GM18508 (cell line): ENCODE measurements at regions not wholly inside any gene's neighbourhood (a gene's known extent, or its start where the extent isn't known, plus 50 kb on each side); places are given as distances from the start of the nearest gene placed in this dataset.
"Not testable (repeated sequence)": the region's sequence is repeated elsewhere in the genome, so short reads cannot be mapped to it uniquely, and the experiment has no call there.

Experiments
- ATAC-seq: cut with Tn5 transposase; IDR thresholded peaks from one replicate; pipeline ENCODE4 v1.9.1; 2021; ENCODE audit warnings: moderate number of reproducible peaks; ENCODE audit not compliant: insufficient read depth, unreplicated experiment

- no peak for ATAC-seq
Observed at GRCh38 chr5:117425163-117425562, 850.5 kb upstream of the SEMA6A start.

- ATAC-seq, result no peak
Observed at GRCh38 chr5:117424559-117424958, 849.9 kb upstream of the SEMA6A start.

GRCh38 chr5:117417501-117417900 lies 842.9 kb upstream of the SEMA6A start:
- ATAC-seq, result no peak

- ATAC-seq, result no peak
Observed at GRCh38 chr5:117414926-117415325, 840.3 kb upstream of the SEMA6A start.

- no peak for ATAC-seq
Observed at GRCh38 chr5:117411701-117412100, 837.1 kb upstream of the SEMA6A start.

- no peak for ATAC-seq
Observed at GRCh38 chr5:117405197-117405596, 830.6 kb upstream of the SEMA6A start.

GRCh38 chr5:117394506-117395157 lies 820.0 kb upstream of the SEMA6A start:
- no peak for ATAC-seq

GRCh38 chr5:117393125-117393524 lies 818.5 kb upstream of the SEMA6A start:
- no peak for ATAC-seq

- ATAC-seq, result no peak
Observed at GRCh38 chr5:117380316-117380715, 805.7 kb upstream of the SEMA6A start.

GRCh38 chr5:117379521-117379920 lies 804.9 kb upstream of the SEMA6A start:
- ATAC-seq, result no peak

- ATAC-seq, result no peak
Observed at GRCh38 chr5:117376748-117377147, 802.1 kb upstream of the SEMA6A start.

GRCh38 chr5:117359895-117360294 lies 785.3 kb upstream of the SEMA6A start:
- no peak for ATAC-seq

GRCh38 chr5:117357886-117358285 lies 783.3 kb upstream of the SEMA6A start:
- ATAC-seq, result no peak

GRCh38 chr5:117347280-117347679 lies 772.7 kb upstream of the SEMA6A start:
- ATAC-seq, result no peak

- ATAC-seq, result not testable (repeated sequence)
Observed at GRCh38 chr5:117343726-117344125, 769.1 kb upstream of the SEMA6A start.

GRCh38 chr5:117337064-117337749 lies 762.6 kb upstream of the SEMA6A start:
- no peak for ATAC-seq

- no peak for ATAC-seq
Observed at GRCh38 chr5:117336208-117336607, 761.6 kb upstream of the SEMA6A start.

GRCh38 chr5:117333011-117333410 lies 758.4 kb upstream of the SEMA6A start:
- ATAC-seq, result no peak

GRCh38 chr5:117332341-117332740 lies 757.7 kb upstream of the SEMA6A start:
- ATAC-seq, result no peak

- no peak for ATAC-seq
Observed at GRCh38 chr5:117327511-117327910, 752.9 kb upstream of the SEMA6A start.

GRCh38 chr5:117326997-117327396 lies 752.4 kb upstream of the SEMA6A start:
- ATAC-seq, result no peak

- no peak for ATAC-seq
Observed at GRCh38 chr5:117318528-117318927, 743.9 kb upstream of the SEMA6A start.
